PC-9 (cell line): ENCODE measurements at regions not wholly inside any gene's neighbourhood (a gene's known extent, or its start where the extent isn't known, plus 50 kb on each side); places are given as distances from the start of the nearest gene placed in this dataset.

Experiments used
- BruUV-seq: library from RNA; stranded (reverse); fragments of 400-500 nt; replicated peaks from 2 replicates; lab custom pipeline; 2021; lab: Mats Ljungman, UMichigan
- CTCF ChIA-PET: fragments of 300-600 bp; sonication (Branson Sonifier 250); formaldehyde crosslinking; loops from one replicate; lab custom pipeline; 2022; ENCODE audit warnings: antibody characterized with exemption; lab: Charles Lee
- POLR2A ChIA-PET: fragments of 300-600 bp; sonication (Branson Sonifier 250); formaldehyde crosslinking; loops from one replicate; lab custom pipeline; 2022; ENCODE audit warnings: antibody characterized with exemption; ENCODE audit not compliant: unreplicated experiment; lab: Charles Lee
- DNase-seq, 2 experiments: peaks; one replicate each; pipeline versions ENCODE4 v3.0.0 to v3.0.0-alpha.2; 2015 to 2022; ENCODE audit warnings: mixed read lengths in 1 of 2
- H2AFZ ChIP-seq: fragments of 200-600 bp; sonication (generic); 2 replicates; pipeline ENCODE4 v1.8.1; 2017; ENCODE audit warnings: antibody characterized with exemption
- H3F3A ChIP-seq: fragments of 200-600 bp; sonication (generic); 2 replicates; pipeline ENCODE4 v1.8.1; 2017; ENCODE audit warnings: antibody characterized with exemption, mild to moderate bottlenecking, low read depth; ENCODE audit not compliant: insufficient read depth
- H3K27ac ChIP-seq: fragments of 200-600 bp; sonication (generic); 2 replicates; pipeline ENCODE4 v1.6.1; 2016; ENCODE audit warnings: mixed run types
- H3K27me3 ChIP-seq: fragments of 200-600 bp; sonication (generic); 2 replicates; pipeline ENCODE4 v1.6.1; 2016; ENCODE audit warnings: low read depth, mixed run types; ENCODE audit not compliant: insufficient read depth
- H3K36me3 ChIP-seq: fragments of 200-600 bp; sonication (generic); 2 replicates; pipeline ENCODE4 v1.6.1; 2016; ENCODE audit warnings: low read depth, mixed run types
- H3K4me1 ChIP-seq: fragments of 200-600 bp; sonication (generic); replicated peaks from 2 replicates; pipeline ENCODE4 v1.6.1; 2016; ENCODE audit warnings: mixed run types; ENCODE audit not compliant: insufficient read depth
- H3K4me2 ChIP-seq: fragments of 200-600 bp; sonication (generic); 2 replicates; pipeline ENCODE4 v1.6.1; 2017; ENCODE audit warnings: mixed run types
- H3K4me3 ChIP-seq: fragments of 200-600 bp; sonication (generic); 2 replicates; pipeline ENCODE4 v1.6.1; 2016; ENCODE audit warnings: mixed run types
- H3K79me2 ChIP-seq: fragments of 200-600 bp; sonication (generic); 2 replicates; pipeline ENCODE4 v1.6.1; 2017; ENCODE audit warnings: low read depth, mixed run types
- H3K9me2 ChIP-seq: fragments of 200-600 bp; sonication (generic); 2 replicates; pipeline ENCODE4 v1.8.1; 2017; ENCODE audit warnings: mild to moderate bottlenecking; ENCODE audit not compliant: insufficient read depth
- H3K9me3 ChIP-seq: fragments of 200-600 bp; sonication (generic); 2 replicates; pipeline ENCODE4 v1.8.1; 2016; ENCODE audit warnings: low read depth; ENCODE audit not compliant: insufficient read depth
- H4K20me1 ChIP-seq: fragments of 200-600 bp; sonication (generic); 2 replicates; pipeline ENCODE4 v1.8.1; 2017; ENCODE audit not compliant: insufficient read depth
- EZH2 ChIP-seq: fragments of 200-600 bp; sonication (generic); IDR thresholded peaks from 2 replicates; pipeline ENCODE4 v1.8.0; 2017; ENCODE audit warnings: antibody characterized with exemption, low read depth
- intact Hi-C: fragments of 100-400 bp; cut with micrococcal nuclease; formaldehyde crosslinking; loops from one replicate; pipeline ENCODE4 v1.10.0; 2022; ENCODE audit not compliant: unreplicated experiment
- TF ChIP-seq, protein P1 (sequence below): fragments of 200-600 bp; sonication (generic); conservative IDR thresholded peaks from 2 replicates; pipeline ENCODE4 v1.6.1; 2017; ENCODE audit warnings: mixed run types, antibody characterized with exemption, mild to moderate bottlenecking, moderate library complexity

DNA sequence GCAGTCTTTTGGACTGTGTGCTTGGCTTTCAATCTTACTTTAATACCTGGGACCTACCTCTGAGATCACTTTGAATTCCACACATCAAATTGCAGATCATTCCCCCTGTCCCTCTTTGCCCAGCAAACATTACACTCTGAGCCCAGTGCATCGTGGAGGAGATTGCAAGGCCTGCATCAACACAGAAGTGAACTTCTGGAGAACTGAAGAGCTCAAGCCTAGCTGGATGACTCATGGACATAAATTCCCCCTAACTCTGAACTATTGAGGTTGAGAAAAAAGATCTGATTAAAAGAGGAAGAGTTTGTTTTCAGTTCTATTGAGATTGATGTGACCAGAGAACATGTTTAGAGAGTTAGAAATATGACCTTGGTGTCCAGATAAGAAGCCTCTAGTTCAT is 316.0 kb upstream of the DMAC1 start:
- no peaks in the 10 kb centered on the region for H3K9me3 ChIP-seq
- POLR2A ChIA-PET, result no interaction called here

DNA sequence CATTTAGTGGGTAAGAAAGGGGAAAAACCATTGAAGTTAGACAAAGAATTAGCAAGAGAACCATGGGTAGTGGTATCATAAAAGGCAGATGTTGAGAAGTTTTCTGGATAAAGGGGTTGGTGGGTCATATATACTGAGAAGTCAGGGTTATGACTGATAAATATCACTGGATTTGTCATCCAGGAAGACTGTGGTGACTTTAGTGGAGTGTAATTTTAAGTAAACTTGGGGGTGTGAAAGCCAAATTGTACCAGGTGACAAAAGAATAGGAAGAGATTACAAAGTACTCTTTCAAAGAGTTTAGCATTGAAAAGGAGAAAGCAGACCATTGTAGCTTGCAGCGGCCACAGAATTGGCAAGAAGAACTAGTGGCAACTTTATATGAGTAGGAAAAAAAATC is 315.2 kb upstream of the DMAC1 start:
- H3K4me1 ChIP-seq, result no peaks in the 10 kb centered on the region
- H3K4me3 ChIP-seq, result no peak overlapping the region
- no peaks in the 10 kb centered on the region for H3K27me3 ChIP-seq
- no peaks in the 10 kb centered on the region for H4K20me1 ChIP-seq
- H3K27ac ChIP-seq, result no peak overlapping the region
- no TSS peak for BruUV-seq
- no peak for DNase-seq
- no peaks in the 10 kb centered on the region for H3K9me3 ChIP-seq
- TF ChIP-seq, protein P1, sequence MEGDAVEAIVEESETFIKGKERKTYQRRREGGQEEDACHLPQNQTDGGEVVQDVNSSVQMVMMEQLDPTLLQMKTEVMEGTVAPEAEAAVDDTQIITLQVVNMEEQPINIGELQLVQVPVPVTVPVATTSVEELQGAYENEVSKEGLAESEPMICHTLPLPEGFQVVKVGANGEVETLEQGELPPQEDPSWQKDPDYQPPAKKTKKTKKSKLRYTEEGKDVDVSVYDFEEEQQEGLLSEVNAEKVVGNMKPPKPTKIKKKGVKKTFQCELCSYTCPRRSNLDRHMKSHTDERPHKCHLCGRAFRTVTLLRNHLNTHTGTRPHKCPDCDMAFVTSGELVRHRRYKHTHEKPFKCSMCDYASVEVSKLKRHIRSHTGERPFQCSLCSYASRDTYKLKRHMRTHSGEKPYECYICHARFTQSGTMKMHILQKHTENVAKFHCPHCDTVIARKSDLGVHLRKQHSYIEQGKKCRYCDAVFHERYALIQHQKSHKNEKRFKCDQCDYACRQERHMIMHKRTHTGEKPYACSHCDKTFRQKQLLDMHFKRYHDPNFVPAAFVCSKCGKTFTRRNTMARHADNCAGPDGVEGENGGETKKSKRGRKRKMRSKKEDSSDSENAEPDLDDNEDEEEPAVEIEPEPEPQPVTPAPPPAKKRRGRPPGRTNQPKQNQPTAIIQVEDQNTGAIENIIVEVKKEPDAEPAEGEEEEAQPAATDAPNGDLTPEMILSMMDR, result no peak
- intact Hi-C loops, result no loop called here
- ChIA-PET POLR2A (no interaction called here), CTCF (no interaction called here)
- no peak overlapping the region for H2AFZ ChIP-seq
- no peaks in the 10 kb centered on the region for H3K36me3 ChIP-seq
- no peak overlapping the region for H3K4me2 ChIP-seq
- no peaks in the 10 kb centered on the region for H3K9me2 ChIP-seq
- H3F3A ChIP-seq, result no peaks in the 10 kb centered on the region
- no peaks in the 10 kb centered on the region for H3K79me2 ChIP-seq

More for the DNA sequence above, 316.0 kb upstream of the DMAC1 start:
- Histone ChIP-seq H3K36me3 (no peaks in the 10 kb centered on the region), H3K4me2 (no peak overlapping the region), H3K9me2 (no peaks in the 10 kb centered on the region), H3K27me3 (no peaks in the 10 kb centered on the region), H3K27ac (no peak overlapping the region), H3K4me3 (no peak overlapping the region), H3K79me2 (no peaks in the 10 kb centered on the region), H4K20me1 (no peaks in the 10 kb centered on the region), H2AFZ (no peak overlapping the region), H3F3A (no peaks in the 10 kb centered on the region), H3K4me1 (no peaks in the 10 kb centered on the region)
- no TSS peak for BruUV-seq
- TF ChIP-seq, protein P1, result no peak
- TF ChIP-seq EZH2, result no peak
- CTCF ChIA-PET, result no interaction called here
- intact Hi-C loops, result no loop called here
- DNase-seq, result no peak

- no peaks in the 10 kb centered on the region for H3K27me3 ChIP-seq
- H3K9me3 ChIP-seq, result no peaks in the 10 kb centered on the region
- DNase-seq, result no peak
- CTCF ChIA-PET, result interaction anchor here (0.6 kb wide), 1 partner anchor 1971 kb away, joined by 3 read pairs; no protein-coding TSS in a partner anchor
- no peak overlapping the region for H3K4me3 ChIP-seq
- no peaks in the 10 kb centered on the region for H3K4me1 ChIP-seq
- POLR2A ChIA-PET, result no interaction called here
- H3K36me3 ChIP-seq, result no peaks in the 10 kb centered on the region
- H4K20me1 ChIP-seq, result no peaks in the 10 kb centered on the region
- intact Hi-C loops, result no loop called here
- no TSS peak for BruUV-seq
- H2AFZ ChIP-seq, result no peak overlapping the region
- no peaks in the 10 kb centered on the region for H3F3A ChIP-seq
- TF ChIP-seq, protein P1, result no peak
- TF ChIP-seq EZH2, result no peak
- H3K79me2 ChIP-seq, result no peaks in the 10 kb centered on the region
- H3K9me2 ChIP-seq, result no peaks in the 10 kb centered on the region
- no peak overlapping the region for H3K4me2 ChIP-seq
- H3K27ac ChIP-seq, result no peak overlapping the region
These were observed 306.8 kb upstream of the DMAC1 start for GRCh38 chr9:8106362-8106761.
